SW480 (cell line): ENCODE measurements at regions not wholly inside any gene's neighbourhood (a gene's known extent, or its start where the extent isn't known, plus 50 kb on each side); places are given as distances from the start of the nearest gene placed in this dataset.

ENCODE experiments used
- DNase-seq: peaks from one replicate; pipeline ENCODE4 v3.0.0-alpha.2; 2016; ENCODE audit warnings: low spot score

DNA sequence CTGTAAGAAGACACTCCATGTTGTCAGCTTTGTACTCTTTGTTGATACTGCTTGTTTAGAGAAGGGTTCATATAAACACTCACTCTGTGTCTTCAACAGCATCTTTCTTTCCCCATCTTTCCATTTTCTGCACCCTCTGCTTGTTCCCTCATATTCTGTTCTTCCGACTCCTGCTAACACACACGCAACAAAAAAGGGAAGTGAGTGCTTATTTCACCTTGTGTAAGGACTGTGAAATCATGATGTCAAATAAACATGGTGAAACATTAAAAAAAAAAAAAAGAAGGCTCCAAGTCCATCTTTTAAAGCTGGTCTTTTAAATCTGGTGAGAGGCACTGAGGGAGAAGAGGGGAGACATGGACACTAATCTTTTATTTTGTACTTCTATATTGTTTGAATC lies 145.4 kb downstream of the RPAP3 start:
- no peak for DNase-seq

GRCh38 chr12:47558625-47559345 lies 147.0 kb downstream of the RPAP3 start:
- no peak for DNase-seq

GRCh38 chr12:47557386-47557785 lies 148.4 kb downstream of the RPAP3 start:
- no peak for DNase-seq

DNA sequence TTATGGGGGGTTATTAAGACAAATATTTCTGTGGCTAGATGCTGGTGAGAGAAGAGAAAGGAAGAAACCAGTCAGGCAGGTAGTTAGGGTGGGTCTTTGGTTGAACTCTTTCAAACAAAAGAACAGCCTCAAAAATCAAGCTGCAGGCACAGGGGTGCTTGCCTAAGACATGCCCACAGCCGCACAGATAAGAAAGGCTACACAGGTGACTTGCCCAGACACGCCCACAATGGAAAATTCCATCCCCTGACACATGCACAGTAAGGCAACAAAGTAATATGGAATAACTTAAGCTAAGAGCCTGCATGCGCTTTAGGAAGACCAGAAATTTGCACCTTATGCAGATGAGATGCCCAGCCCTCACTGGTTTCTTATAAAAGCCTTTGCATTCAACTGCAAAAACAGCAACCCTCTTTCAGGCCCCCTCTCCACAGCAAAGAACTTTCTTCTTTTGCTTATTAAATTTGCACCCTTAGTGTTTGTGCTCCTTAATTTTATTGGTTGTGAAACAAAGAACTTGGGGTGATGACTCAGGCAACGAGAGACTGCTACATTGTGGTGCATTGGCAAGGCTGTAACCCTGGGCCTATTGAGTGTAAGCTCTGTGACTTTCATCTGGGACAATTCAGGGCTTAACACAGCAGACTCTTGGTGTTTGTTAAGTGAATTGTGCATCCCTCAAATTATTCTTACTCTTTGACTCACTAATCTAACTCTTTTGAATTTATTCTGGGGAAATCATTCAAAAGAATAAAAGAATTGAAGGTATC lies 149.4 kb downstream of the RPAP3 start:
- DNase-seq: no peak

DNA sequence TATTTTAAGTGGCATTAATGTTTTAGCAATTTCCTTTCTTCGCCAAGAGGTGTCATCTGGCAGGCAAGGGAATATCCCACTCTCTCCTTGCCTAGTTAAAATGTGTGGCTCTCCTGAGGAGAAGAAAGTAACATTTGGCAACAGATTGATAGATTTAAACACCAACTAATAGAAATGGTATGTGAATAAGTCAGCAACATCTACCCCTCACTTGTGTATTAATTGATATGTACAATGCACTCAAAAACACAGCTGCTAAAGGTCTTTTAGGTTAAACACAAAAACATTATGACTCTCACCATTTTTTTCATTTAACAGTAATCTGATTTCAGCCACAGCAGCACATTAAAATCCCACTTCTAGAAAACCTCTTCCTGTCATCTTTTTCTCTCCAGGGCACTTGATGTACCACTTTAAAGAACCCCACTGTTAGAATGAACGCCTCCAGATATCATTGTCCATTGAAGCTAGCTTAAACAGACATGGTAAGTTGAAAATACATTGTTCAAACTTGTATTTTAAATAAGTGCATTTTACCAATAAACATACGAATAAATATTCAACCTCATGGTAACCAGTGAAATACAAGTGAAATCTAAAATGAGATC lies 151.7 kb downstream of the RPAP3 start:
- no peak for DNase-seq

DNA sequence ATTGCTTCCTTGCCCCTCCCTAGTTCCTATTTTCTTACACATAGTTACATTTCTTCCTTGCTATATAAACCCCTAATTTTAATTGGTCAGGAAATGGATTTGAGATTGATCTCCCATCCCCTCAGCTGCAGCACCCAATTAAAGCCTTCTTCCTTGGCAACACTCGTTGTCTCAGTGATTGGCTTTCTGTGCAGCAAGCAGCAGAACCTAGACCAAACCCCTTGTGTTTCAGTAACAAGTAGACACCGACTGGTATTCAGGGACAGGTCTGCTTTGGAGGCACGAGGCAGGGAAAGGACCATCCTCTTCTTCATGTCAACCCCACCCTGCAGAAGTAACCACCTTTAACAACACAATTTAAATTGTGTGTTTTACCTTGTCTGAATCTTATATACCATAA lies 152.6 kb downstream of the RPAP3 start:
- no peak for DNase-seq

DNA sequence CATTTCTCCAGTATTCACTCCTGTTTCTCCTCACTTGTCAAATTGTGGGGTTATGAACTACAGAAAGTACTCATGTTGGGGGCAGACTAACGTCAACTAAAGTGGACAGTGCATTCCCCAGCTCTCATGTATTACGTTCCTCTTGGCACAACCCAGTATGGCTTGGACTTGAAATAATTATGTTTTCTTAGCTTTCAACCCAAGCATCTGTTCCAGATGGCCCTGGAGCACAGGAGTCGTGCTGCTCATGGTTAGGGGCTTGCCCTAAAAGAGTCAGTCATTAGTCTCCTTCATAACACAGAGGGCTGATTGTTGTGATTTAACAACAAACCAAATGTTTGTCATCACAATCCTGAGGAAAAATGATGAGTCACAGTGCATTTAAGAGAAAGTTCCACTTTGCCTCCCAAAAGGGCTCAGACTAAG lies 154.4 kb downstream of the RPAP3 start:
- no peak for DNase-seq

DNA sequence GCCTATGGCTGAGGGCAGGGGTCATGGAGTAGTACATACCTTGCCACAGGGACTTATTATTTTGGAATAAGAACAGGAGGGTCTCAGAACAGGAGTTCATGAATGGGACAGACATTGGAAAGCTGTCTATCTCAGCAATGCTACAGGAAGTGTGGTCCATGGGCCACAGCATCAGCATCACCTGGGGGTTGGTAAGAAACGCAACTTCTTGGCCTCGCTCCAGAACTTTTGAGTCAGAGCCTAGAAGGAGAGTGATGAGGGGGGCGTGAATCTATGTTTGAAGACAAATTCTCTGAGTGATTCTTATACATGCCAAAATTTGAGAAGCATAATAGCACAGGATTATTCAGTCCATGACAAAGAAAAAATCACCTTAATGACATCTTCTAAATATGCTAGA lies 156.6 kb downstream of the RPAP3 start:
- no peak for DNase-seq

DNA sequence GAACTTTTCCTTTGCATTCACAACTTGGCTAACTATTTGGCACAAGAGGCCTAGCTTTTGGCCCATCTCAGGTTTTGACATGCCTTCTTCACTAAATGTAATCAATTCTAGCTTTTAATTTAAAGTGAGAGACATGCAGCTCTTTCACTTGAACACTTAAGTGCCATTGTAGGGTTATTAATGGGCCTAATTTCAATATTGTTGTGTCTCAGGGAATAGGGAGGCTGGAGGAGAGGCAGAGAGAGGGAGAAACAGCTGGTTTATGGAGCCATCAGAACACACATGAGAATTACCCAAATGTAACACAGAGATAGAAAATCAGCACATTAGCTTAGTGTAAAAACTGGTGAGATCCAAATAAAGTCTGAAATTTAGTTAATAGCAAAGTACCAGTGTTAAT lies 157.4 kb downstream of the RPAP3 start:
- DNase-seq: no peak

- DNase-seq: peak; percentile 42
Measured at GRCh38 chr12:47547077-47547476, 158.8 kb downstream of the RPAP3 start.

GRCh38 chr12:47545938-47546609 lies 159.8 kb downstream of the RPAP3 start:
- no peak for DNase-seq

GRCh38 chr12:47534695-47535094 lies 171.1 kb downstream of the RPAP3 start:
- DNase-seq: peak; percentile 9

DNA sequence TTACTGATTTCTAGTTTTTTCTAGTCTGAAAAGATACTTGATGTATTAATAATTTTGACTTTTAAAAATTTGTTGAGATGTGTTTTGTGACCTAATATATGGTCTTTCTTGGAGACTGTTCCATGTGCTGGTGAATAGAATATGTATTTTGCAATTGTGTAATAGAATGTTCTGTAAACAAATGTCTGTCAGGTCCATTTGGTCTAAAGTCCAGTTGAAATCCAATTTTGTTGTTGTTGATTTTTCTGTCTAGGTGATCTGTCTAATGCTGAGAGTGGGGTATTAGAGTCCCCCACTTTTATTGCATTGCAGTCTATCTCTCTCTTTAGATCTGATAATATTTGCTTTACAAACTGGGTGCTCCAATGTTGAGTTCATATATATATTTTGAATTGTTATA lies 175.8 kb downstream of the RPAP3 start:
- DNase-seq: no peak

- DNase-seq: no peak
Measured at GRCh38 chr12:47527816-47528215, 178.0 kb downstream of the RPAP3 start.

DNA sequence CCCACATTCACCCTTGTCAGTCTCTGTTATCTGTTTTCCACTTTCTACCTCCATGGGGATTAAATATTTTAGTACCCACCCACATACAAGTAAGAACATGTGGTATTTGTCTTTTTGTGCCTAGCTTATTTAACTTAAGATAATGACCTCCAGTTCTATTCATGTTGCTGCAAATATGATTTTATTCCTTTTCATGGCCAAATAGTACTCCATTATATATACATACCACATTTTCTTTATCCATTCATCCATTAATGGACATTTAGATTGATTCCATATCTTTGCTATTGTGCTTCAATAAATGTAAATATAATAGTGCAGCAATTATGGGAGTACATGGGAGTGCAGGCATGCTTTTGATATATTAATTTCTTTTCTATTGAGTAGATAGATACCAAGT lies 185.8 kb downstream of the RPAP3 start:
- DNase-seq: no peak

DNA sequence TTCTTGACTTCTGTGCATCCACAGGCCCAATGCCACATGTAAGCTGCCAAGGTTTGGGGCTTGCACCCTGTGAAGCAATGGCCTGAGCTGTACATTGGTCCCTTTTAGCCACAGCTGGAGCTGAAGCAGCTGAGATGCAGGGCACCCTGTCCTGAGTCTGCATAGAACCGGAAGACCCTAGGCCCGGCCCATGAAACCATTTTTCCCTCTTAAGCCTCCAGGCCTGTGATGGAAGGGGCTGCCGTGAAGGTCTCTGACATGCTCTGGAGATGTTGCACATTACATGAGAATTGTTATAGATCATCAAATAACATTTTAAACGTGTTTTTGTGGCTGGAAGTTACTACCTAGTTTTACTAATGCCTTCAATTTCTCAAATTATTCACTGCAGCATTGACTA lies 188.7 kb downstream of the RPAP3 start:
- DNase-seq: no peak

DNA sequence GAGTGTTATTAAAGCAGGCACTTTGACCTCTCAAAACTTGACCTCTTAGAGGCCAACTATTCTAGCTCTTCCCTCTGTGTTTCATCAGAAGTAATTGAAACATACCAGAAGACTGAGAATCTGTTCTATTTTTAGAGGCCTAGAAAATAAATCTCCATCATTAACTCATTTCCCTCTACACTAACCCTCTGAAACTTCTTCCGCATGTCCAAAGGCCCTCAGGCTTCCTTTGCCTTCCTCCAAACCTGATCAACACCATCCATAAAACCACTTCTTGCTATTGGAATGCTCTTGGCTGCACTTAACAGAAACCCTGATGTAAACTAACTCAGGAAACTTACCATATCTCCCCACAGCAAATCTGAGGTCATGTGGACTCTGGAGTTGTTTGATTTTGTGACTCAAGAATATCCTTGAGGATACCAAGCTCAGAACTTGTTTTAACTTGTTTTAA lies 196.4 kb downstream of the RPAP3 start:
- DNase-seq: no peak

GRCh38 chr12:47507221-47507620 lies 198.6 kb downstream of the RPAP3 start:
- no peak for DNase-seq

DNA sequence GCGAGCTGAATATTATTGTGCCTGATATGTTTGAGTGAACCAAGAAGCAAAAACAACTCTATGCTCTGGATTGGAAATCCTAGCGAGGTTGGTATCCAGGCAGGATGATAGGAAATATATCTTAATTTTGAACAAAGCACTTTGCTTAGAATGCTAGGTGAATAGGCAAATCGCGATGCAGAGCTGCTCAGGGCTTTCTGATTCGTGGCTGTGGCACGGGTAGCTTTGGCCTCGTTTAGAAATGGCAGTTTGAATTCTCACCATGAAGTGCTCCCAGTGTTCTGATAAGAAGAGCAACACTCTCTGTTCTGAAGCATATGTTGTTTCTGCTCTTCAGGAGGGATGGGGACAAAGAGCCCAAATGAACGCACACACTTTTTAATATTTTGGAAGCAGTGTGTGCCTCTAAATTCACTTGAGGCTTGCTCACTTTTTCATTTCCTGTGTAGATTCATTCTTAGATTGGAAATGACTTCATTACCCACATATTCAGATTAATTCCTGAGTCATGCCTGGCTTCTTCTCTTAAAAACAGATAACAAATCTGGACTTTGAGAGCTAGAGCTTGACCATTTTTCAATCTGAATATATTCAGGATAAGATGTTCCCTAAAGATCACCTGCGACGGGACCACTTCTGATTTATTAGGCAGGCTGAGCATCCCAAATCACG lies 200.9 kb downstream of the RPAP3 start:
- DNase-seq: no peak

GRCh38 chr12:47493801-47494200 lies 212.0 kb downstream of the RPAP3 start:
- DNase-seq: no peak

DNA sequence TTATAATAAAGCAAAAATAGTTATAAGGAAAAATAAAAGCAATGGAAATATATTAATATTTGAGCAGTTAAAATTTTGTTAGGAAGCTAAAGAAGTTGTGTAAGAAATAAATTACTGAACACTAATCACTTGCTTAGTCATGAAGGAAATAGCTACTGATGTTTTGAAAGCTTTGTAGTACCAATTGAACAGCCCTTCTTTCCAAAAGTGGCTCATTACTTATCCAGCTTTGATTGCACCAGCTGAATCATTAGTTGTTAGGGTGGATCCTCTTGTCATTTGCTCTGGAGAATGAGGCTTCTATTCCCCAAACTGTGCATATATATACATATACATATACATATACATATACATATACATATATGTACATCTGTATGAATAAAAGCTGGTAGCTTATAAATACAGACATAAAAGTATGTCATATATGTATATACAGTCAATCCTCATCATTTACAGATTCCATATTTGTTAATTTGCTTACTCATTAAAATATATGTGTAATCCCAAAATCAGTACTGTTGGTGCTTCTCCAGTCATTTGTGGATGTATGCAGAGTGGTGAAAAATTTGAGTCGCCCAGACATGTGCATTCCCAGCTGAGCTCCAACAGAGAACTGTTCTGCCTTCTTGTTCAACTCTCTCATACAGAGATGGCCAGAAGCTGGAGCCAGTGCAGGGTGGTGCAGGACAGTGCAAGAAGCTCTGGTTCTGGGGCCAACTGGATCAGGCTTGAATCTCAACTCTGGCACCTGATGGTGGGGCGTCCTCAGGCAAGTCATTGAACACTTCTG lies 214.1 kb downstream of the RPAP3 start:
- no peak for DNase-seq
